ENCODE measurements at regions not wholly inside any gene's neighbourhood (a gene's known extent, or its start where the extent isn't known, plus 50 kb on each side); places are given as distances from the start of the nearest gene placed in this dataset.
"Not testable (repeated sequence)": the region's sequence is repeated elsewhere in the genome, so short reads cannot be mapped to it uniquely, and the experiment has no call there.

DNA sequence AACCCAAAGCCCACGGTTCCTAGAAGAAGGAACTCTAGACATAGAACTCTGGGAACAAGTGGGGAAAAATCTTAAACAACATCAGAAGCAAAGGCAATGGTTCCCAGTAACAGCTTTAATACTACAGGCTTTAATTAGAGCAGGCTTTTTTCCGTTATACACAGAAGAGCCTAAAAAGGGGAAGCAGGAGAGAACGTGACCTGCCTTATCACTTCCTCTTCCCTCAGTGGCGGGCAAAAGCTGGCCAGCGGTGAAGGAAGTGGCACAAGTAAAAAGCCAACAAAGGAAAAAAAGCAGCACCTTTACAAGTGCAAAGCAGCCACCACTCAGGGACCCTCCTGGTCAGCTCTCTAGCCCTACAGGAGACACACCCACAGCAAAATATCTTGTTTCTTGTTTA, 149.3 kb downstream of the RBMY1D start:
- H3K9me3 ChIP-seq (replicated peaks; ENCODE audit: control insufficient read depth, insufficient read depth, low read length); dilution Hi-C loops (cut with MboI; ENCODE audit: extremely low pct_ligation_motif_present, low sequenced_read_pairs); FAIRE-seq; H3K4me2 ChIP-seq (ENCODE audit: insufficient read depth, low read length); BruUV-seq (replicated peaks); DNase-seq (ENCODE audit: low read depth, low spot score); POLR2A ChIA-PET; H4K20me1 ChIP-seq (replicated peaks; ENCODE audit: control insufficient read depth, extremely low read depth, insufficient read depth, low read length); H3K27me3 ChIP-seq (ENCODE audit: control insufficient read depth in 2 of 2, insufficient read depth in 2 of 2, low read length in 2 of 2); H2AFZ ChIP-seq (ENCODE audit: low read depth, low read length); H3K9ac ChIP-seq (replicated peaks; ENCODE audit: extremely low read depth, insufficient read depth, low read length); intact Hi-C loops (cut with micrococcal nuclease); H3K9me1 ChIP-seq (replicated peaks; ENCODE audit: control insufficient read depth, extremely low read depth, insufficient read depth, low read length); H3K4me1 ChIP-seq (ENCODE audit: control insufficient read depth, extremely low read depth, insufficient read depth, low read length); CTCF ChIA-PET; H3K27ac ChIP-seq (ENCODE audit: insufficient read depth, low read depth, low read length); H3K79me2 ChIP-seq (ENCODE audit: control insufficient read depth, insufficient read depth, low read length); H3K4me3 ChIP-seq (replicated peaks in 1 of 3; ENCODE audit: insufficient read depth in 1 of 3, low read depth in 1 of 3, low read length in 3 of 3); H3K36me3 ChIP-seq (ENCODE audit: control insufficient read depth in 2 of 2, extremely low read depth in 1 of 2, insufficient read depth in 2 of 2, low read length in 2 of 2): not testable (repeated sequence)

DNA sequence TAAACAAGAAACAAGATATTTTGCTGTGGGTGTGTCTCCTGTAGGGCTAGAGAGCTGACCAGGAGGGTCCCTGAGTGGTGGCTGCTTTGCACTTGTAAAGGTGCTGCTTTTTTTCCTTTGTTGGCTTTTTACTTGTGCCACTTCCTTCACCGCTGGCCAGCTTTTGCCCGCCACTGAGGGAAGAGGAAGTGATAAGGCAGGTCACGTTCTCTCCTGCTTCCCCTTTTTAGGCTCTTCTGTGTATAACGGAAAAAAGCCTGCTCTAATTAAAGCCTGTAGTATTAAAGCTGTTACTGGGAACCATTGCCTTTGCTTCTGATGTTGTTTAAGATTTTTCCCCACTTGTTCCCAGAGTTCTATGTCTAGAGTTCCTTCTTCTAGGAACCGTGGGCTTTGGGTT, 134.1 kb downstream of the RBMY1D start:
- H2AFZ ChIP-seq (ENCODE audit: low read depth, low read length); H3K4me3 ChIP-seq (replicated peaks in 1 of 3; ENCODE audit: insufficient read depth in 1 of 3, low read depth in 1 of 3, low read length in 3 of 3); POLR2A ChIA-PET; H4K20me1 ChIP-seq (replicated peaks; ENCODE audit: control insufficient read depth, extremely low read depth, insufficient read depth, low read length); dilution Hi-C loops (cut with MboI; ENCODE audit: extremely low pct_ligation_motif_present, low sequenced_read_pairs); H3K36me3 ChIP-seq (ENCODE audit: control insufficient read depth in 2 of 2, extremely low read depth in 1 of 2, insufficient read depth in 2 of 2, low read length in 2 of 2); H3K27me3 ChIP-seq (ENCODE audit: control insufficient read depth in 2 of 2, insufficient read depth in 2 of 2, low read length in 2 of 2); CTCF ChIA-PET; H3K27ac ChIP-seq (ENCODE audit: insufficient read depth, low read depth, low read length); intact Hi-C loops (cut with micrococcal nuclease); DNase-seq (ENCODE audit: low read depth, low spot score); BruUV-seq (replicated peaks); H3K9me3 ChIP-seq (replicated peaks; ENCODE audit: control insufficient read depth, insufficient read depth, low read length); H3K9ac ChIP-seq (replicated peaks; ENCODE audit: extremely low read depth, insufficient read depth, low read length); H3K4me2 ChIP-seq (ENCODE audit: insufficient read depth, low read length); FAIRE-seq; H3K4me1 ChIP-seq (ENCODE audit: control insufficient read depth, extremely low read depth, insufficient read depth, low read length); H3K79me2 ChIP-seq (ENCODE audit: control insufficient read depth, insufficient read depth, low read length); H3K9me1 ChIP-seq (replicated peaks; ENCODE audit: control insufficient read depth, extremely low read depth, insufficient read depth, low read length): not testable (repeated sequence)

DNA sequence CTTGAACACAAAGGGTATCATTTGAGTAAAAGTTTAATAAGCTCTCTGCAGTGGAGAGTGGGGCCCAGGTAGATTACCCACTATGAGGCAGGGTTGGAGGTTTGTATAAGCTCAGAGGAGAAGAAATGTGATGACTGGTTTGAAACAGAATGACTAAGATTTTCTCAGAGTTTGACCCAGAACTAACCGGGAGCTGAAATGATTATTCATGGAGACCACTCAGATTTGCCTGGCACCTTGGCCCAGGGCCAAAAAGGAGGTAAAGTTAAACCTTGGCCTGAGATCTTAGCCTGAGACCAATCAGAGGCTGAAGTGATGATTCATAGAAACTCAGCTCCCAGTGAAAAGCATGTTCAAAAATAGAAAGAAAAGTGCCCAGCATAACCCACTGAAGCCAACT, 126.5 kb downstream of the RBMY1D start:
- POLR2A ChIA-PET; dilution Hi-C loops (cut with MboI; ENCODE audit: extremely low pct_ligation_motif_present, low sequenced_read_pairs); H3K4me3 ChIP-seq (replicated peaks in 1 of 3; ENCODE audit: insufficient read depth in 1 of 3, low read depth in 1 of 3, low read length in 3 of 3); H2AFZ ChIP-seq (ENCODE audit: low read depth, low read length); H3K36me3 ChIP-seq (ENCODE audit: control insufficient read depth in 2 of 2, extremely low read depth in 1 of 2, insufficient read depth in 2 of 2, low read length in 2 of 2); H3K27me3 ChIP-seq (ENCODE audit: control insufficient read depth in 2 of 2, insufficient read depth in 2 of 2, low read length in 2 of 2); H3K9me3 ChIP-seq (replicated peaks; ENCODE audit: control insufficient read depth, insufficient read depth, low read length); H3K27ac ChIP-seq (ENCODE audit: insufficient read depth, low read depth, low read length); FAIRE-seq; BruUV-seq (replicated peaks); CTCF ChIA-PET; H4K20me1 ChIP-seq (replicated peaks; ENCODE audit: control insufficient read depth, extremely low read depth, insufficient read depth, low read length); H3K9ac ChIP-seq (replicated peaks; ENCODE audit: extremely low read depth, insufficient read depth, low read length); H3K4me1 ChIP-seq (ENCODE audit: control insufficient read depth, extremely low read depth, insufficient read depth, low read length); H3K9me1 ChIP-seq (replicated peaks; ENCODE audit: control insufficient read depth, extremely low read depth, insufficient read depth, low read length); DNase-seq (ENCODE audit: low read depth, low spot score); H3K79me2 ChIP-seq (ENCODE audit: control insufficient read depth, insufficient read depth, low read length); intact Hi-C loops (cut with micrococcal nuclease); H3K4me2 ChIP-seq (ENCODE audit: insufficient read depth, low read length): not testable (repeated sequence)

DNA sequence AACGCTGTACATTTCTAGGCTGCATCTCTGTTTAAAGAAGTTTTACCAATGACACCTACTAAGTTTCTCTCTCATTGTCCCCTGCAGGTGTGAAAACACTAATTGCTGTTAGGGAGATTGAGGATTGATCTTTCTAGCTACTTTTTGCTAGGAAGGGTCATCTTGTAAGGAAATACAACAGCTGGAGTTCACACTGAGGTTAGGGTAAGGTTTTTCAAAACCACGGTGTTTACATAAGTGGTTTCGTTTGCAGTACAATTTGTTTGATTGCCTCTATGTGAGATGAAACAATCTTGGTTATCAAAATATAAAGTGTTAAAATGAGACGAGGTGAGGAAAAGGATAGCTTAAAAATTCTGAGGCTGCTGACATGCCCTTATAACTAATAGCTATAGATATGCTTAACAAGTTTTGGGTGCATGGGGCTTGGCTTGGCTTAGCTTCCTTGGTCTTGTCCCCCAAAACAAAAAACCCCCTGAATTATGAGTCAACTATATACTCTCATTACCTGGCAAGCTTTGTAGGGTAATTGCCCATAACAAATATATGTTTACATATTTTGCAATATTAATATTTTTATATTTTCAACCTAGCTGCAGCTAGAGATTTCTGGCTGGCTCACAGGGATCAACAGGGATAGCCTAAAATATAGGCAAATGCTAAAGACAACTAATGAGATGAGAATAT, 112.0 kb downstream of the RBMY1D start:
- H3K9ac ChIP-seq (replicated peaks; ENCODE audit: extremely low read depth, insufficient read depth, low read length); BruUV-seq (replicated peaks); H3K27ac ChIP-seq (ENCODE audit: insufficient read depth, low read depth, low read length); H3K36me3 ChIP-seq (ENCODE audit: control insufficient read depth in 2 of 2, extremely low read depth in 1 of 2, insufficient read depth in 2 of 2, low read length in 2 of 2); H3K27me3 ChIP-seq (ENCODE audit: control insufficient read depth in 2 of 2, insufficient read depth in 2 of 2, low read length in 2 of 2); DNase-seq (ENCODE audit: low read depth, low spot score); CTCF ChIA-PET; H2AFZ ChIP-seq (ENCODE audit: low read depth, low read length); H3K4me3 ChIP-seq (replicated peaks in 1 of 3; ENCODE audit: insufficient read depth in 1 of 3, low read depth in 1 of 3, low read length in 3 of 3); intact Hi-C loops (cut with micrococcal nuclease); H3K4me2 ChIP-seq (ENCODE audit: insufficient read depth, low read length); dilution Hi-C loops (cut with MboI; ENCODE audit: extremely low pct_ligation_motif_present, low sequenced_read_pairs); POLR2A ChIA-PET; H3K9me3 ChIP-seq (replicated peaks; ENCODE audit: control insufficient read depth, insufficient read depth, low read length); H3K4me1 ChIP-seq (ENCODE audit: control insufficient read depth, extremely low read depth, insufficient read depth, low read length); FAIRE-seq; H3K9me1 ChIP-seq (replicated peaks; ENCODE audit: control insufficient read depth, extremely low read depth, insufficient read depth, low read length); H3K79me2 ChIP-seq (ENCODE audit: control insufficient read depth, insufficient read depth, low read length); H4K20me1 ChIP-seq (replicated peaks; ENCODE audit: control insufficient read depth, extremely low read depth, insufficient read depth, low read length): not testable (repeated sequence)

Measured in endothelial cell of umbilical vein (primary cell).